ENCODE measurements at regions not wholly inside any gene's neighbourhood (a gene's known extent, or its start where the extent isn't known, plus 50 kb on each side); places are given as distances from the start of the nearest gene placed in this dataset.

- Histone ChIP-seq H3K4me3 (no peak overlapping the region), H3K9me3 (no peaks in the 10 kb centered on the region), H3K4me1 (peaks cover 0 to 4% (median 0%) of the 10 kb centered on the region in 4 donors), H3K36me3 (no peaks in the 10 kb centered on the region), H3K27me3 (no peaks in the 10 kb centered on the region), H3K27ac (replicated peaks in 1 of 4) (no peak overlapping the region)
- DNase-seq (ENCODE audit: extremely low spot score): no peak
- TF ChIP-seq POLR2A (IDR thresholded peaks at IDR 0.05; ENCODE audit: low read depth): no peak
- TF ChIP-seq CTCF (IDR thresholded peaks at IDR 0.05): peak; percentile 90 to 95 (median 94)
- WGBS: 8% methylated on average over 4 of the region's 4 CpGs
- intact Hi-C loops (cut with DNase I): no loop called here
Observed at GRCh38 chr11:26276798-26277424, 55.0 kb upstream of the ANO3 start.

DNA sequence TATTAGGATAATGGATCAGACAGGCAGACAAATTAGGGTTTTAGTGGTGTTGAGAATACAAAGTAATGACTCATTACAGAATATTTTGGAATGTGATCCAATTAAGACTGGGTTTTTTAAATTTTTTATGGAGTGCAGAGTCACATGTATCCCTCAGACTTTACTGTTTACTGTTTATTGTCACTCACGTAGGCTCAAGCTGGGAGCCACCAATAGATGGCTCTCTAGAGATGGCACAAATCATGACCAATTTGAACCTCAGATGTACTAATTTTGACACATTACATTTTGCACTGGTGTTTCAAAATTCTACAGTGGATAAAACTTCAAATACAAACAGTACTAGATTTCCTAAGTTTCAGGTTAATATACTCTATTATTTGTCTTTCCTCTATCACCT lies 53.6 kb upstream of the ANO3 start:
- 17% methylated on average over 1 of the region's 1 CpG for WGBS
- TF ChIP-seq EP300 (IDR thresholded peaks at IDR 0.05) (no peak), POLR2AphosphoS5 (IDR thresholded peaks at IDR 0.05) (no peak), POLR2A (IDR thresholded peaks at IDR 0.05; ENCODE audit: low read depth) (no peak), CTCF (IDR thresholded peaks at IDR 0.05) (no peak)
- Histone ChIP-seq H3K9me3 (no peaks in the 10 kb centered on the region), H3K27me3 (no peaks in the 10 kb centered on the region), H3K27ac (replicated peaks in 1 of 4) (no peak overlapping the region), H3K4me1 (peaks cover 0 to 4% (median 0%) of the 10 kb centered on the region in 4 donors), H3K36me3 (no peaks in the 10 kb centered on the region), H3K4me3 (no peak overlapping the region)
- no peak for DNase-seq (ENCODE audit: extremely low spot score)
- intact Hi-C loops (cut with DNase I): loop anchor here (2.0 kb wide), 1 partner anchor 296 kb away; no protein-coding TSS in a partner anchor
